Activated CD8-positive, alpha-beta memory T cell treated with anti-CD3 and anti-CD28 coated beads, Interleukin-2, amount 50 U/mL, for 1 hour (primary cell): ENCODE measurements at regions not wholly inside any gene's neighbourhood (a gene's known extent, or its start where the extent isn't known, plus 50 kb on each side); places are given as distances from the start of the nearest gene placed in this dataset.

Experiments
- DNase-seq: peaks from one replicate; pipeline ENCODE4 v3.0.0-alpha.2; 2020; ENCODE audit errors: extremely low read depth

DNA sequence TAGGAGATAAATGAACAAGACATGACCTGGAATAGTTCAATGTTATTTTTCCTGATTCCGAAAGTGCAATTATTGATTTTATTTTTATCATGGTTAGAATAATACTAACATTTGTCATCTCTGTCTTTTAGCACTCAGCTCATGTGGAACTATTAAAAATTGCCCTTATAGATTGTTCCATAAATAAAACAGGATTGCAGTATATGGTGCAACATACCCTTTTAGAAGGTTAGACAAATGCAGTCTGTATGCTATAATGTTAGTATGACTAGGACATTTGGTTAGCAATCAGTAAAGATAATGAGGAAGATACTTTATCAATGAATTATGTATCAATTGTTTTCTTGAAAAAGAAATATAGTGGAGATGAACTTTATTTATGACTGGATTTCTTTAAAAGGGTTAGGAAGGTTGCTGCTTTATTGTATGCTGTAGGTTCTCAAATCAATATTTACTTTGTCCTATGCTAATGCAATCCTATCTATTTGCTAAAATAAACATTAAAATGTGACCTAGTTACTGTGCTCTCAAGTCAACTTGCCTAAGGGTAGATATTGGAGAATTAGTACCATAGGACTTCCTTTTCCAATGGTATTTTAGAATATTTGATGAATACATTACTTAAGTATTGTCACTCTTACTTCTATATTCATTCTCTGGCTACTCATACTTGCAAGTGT, 348.9 kb upstream of the ISL1 start:
- no peak for DNase-seq

DNA sequence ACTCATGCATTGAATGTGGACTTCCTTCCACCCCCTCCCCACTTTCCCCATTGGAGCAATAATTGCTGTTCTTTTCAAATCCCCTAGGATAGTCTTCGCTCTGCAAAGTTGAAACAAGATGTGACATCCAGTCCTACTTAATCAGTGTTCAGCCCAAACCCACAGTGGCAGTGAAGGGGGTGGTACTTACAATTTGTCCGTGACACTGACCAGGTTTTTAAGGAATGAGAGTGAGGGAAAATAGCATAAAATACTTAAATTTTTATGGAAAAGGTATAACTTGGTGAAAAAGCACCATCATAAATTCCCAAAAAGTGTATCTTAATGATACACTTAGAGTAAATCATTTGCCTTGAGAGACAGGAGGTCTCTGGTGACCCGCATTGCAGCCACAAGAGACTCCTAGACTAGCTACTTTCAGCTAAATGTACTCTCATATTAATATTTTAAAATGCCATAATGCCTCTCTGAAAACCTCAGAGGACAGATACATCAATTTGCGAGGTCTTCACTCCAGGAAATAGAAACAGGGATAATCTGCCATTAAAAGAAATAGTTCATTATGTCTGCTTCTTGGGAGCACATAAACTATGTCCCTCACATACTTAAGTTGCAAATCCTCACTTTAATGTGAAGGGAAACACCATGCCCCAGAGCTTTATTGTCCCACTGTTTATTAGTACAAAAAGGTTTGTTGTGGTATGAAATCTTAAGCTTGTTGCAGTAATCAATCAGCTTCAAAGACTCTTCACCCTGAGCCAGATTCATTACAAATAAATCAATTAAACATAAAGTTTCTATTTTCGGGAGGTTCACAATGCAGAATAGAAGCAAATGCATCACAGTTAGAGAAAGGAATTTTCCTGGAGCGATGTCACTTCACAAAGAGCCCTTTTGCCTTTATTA, 343.6 kb upstream of the ISL1 start:
- DNase-seq = no peak

DNA sequence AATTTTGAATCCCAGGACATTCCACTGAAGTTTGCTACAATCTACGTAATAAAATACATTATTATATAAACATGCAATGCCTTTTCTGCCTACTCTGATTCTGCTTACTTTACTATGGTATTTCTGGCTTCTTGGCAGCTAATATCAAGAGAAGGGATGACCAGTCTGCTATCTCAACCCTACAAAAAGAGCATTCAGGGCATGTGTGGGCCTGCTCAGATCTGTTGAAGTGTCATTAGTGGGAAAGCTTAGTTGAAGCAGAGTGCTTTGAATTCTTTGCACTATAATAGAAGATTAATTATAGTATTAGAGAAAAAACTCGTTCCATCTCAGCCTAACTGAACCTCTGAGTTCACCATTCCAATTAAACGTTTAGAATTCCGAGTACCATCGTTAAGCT, 339.5 kb upstream of the ISL1 start:
- no peak for DNase-seq

DNA sequence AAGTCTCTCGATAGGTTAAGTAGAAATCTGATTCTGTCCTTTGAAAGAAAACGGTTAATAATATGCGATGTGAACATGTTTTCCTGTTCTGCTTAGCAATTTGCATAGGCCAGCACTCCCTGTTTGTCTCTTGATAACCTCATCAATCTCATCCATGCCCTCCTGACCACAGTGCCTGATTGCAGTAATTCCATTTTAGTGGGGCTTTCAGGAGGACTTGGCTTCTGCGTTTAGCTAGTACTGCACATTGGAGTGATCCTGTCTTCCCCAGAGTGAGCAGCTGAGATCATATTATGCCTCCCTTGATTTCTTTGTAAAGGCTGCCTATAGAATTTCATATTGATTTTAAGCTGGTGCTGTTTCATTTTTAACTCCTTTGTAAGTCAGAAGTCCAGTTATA, 335.9 kb upstream of the ISL1 start:
- DNase-seq = no peak

- DNase-seq = no peak
These were observed 329.9 kb upstream of the ISL1 start for GRCh38 chr5:51053361-51053760.

- no peak for DNase-seq
These were observed 322.3 kb upstream of the ISL1 start for GRCh38 chr5:51060953-51061352.

DNA sequence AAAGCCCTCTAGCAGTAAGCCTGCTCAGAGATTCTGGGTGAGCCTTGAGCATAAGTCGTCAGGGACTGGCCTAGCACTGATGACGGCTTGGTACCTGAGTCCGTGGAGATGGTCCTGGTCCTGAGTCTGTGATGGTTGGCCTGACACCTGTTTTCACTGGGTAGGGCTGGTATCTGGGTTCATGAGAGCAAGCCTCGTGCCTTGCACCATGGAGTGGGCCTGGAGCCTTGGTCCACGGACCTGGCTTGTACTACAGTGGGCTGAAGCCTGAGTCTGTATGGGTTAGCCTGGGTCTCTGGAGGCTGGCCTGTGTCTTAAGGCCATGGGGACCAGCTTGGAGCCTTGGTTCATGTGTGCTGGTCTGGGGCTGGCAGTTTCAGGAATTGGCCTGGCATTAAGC, 310.3 kb upstream of the ISL1 start:
- DNase-seq = no peak

DNA sequence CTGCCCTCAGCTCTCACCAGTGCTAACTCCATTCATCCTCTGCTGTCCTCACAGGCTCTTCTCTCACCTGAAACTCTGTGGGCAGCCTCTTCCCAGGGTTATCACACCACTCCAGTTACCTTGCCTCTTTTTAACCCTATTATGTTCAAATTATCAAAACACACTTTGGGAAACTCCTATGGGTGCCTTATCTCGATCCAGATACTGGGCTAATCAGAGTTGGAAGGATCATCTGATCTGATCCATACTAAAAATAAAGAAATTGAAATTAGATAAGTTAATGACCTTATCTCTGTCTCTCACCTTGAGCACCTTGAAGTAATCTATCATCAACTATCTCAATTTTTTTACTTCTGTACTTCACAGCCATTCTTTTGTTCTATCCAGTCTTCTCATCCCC, 300.5 kb upstream of the ISL1 start:
- DNase-seq = no peak

DNA sequence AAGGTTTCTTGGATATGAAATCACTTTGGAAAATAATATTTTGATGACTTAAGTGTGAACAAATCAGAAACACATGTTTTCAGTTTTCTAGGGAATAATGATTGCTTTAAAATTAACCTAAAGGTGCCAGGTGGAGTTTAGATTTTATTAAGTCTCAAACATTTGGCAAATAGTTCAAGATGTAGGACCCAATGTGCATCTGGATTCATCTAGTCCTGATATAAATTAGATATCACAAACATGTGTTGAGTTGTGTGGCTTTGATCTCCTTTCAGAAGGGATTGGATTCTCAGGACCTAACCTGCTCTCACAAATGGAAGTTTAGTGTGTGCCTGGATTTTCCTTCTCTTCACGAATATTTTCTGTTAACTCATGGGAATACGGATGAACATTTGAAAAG, 291.4 kb upstream of the ISL1 start:
- DNase-seq = no peak

- no peak for DNase-seq
These were observed 287.8 kb upstream of the ISL1 start for GRCh38 chr5:51095486-51095885.

DNA sequence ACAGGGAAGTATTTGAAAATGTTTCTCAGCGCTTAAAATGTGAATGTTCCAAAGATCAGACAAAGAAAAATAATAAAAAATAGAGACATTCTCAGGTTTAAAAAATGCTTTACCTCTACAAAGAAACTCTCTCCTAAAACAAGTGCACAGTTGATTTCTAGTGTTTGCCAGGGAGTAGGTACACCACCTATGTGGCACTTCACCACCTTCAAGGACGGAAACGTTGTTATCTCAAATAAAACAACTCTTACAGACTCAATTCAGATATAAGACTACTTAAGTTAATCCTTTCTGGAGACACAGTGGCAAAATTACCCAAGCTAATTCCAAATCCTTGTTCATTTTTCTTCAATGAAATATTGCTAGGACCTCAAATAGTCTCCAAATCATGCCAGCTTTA, 286.4 kb upstream of the ISL1 start:
- no peak for DNase-seq

GRCh38 chr5:51099173-51099853, 283.9 kb upstream of the ISL1 start:
- no peak for DNase-seq

DNA sequence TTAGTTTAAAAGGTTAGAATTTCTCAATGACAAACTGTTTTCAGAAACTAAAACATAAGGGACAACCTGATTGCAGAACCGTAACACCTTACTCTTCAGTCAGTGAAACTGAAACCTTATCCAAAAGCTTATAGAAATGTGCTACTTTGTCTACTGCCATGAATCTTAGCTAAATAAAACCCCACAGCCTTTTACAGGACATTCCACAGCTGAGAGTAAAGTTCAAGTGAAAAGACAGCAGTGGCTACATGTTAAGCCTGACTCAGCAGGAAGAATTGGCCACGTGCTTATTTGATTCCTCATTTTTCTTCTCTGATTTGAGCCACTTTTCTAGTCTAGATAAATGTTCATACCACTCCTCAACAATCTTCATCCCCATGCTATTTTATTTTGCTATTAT, 278.7 kb upstream of the ISL1 start:
- DNase-seq = no peak

DNA sequence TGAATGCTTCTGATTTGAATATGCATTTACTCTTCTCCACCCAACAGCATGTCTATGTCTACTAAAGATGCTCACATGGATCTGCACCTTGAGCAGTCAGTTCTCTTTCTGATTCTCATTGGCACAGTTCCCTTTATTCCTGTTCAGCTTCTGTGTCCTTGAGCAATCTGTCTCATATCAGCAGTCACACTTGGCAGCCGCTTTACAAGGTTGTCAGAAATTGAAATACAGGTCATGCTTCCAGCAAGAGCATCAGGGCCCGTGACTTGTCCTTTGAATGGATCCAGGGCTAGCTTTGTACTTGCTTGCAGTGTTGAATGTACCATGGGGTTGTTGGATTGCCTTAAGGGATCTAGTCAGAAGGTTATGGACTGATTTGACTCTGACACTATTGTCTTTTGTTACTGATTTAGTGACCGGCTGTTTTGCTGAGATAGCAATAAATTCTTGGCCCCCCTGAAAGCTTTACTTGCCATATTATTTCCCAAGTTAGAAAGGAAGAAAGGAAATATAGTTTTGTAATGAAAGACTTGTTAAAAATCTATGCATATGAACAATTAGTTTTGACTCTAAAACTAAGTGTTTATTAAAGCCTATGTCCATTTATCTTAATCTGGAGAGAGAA, 273.4 kb upstream of the ISL1 start:
- no peak for DNase-seq

- no peak for DNase-seq
These were observed 252.0 kb upstream of the ISL1 start for GRCh38 chr5:51131266-51131665.

GRCh38 chr5:51138164-51138563, 245.1 kb upstream of the ISL1 start:
- no peak for DNase-seq

- DNase-seq = no peak
These were observed 234.8 kb upstream of the ISL1 start for GRCh38 chr5:51148437-51148836.

DNA sequence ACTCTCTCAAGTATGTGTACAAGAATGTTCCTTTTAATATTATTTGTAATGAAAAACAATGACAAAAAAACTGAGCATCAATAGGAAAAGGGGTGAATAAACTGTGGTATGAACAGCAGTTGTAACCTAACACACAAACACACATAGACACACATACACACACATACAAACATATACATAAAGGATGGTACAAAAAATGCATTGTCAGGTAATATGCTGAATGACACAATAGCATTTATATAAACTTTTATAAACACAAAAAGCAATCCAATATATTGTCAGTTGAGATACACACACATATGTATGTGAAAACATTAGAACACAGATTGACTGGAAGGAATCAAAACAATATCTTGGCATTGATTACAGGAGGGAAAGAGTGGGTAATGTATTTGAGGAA, 227.0 kb upstream of the ISL1 start:
- DNase-seq = no peak

- no peak for DNase-seq
These were observed 226.4 kb upstream of the ISL1 start for GRCh38 chr5:51156838-51157237.

DNA sequence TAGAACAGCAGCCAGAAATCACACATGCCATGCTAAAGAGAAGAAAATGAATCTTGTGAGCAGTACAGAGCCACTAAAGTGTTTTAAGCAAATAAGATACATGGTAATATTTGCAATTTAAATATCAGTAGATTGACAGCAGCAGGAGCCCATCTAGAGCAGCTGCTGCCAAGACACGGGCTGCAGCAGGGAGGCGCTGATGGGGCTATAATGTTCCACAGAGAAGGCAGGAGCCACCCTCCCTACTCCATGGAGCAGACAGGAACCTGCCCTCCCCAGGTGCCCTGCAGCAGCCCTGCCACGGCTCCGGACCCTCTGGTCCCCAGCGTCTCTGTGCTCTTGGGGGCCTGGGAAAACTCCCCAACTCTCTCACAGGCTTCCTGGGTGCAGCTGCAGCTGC, 224.1 kb upstream of the ISL1 start:
- DNase-seq = no peak

GRCh38 chr5:51159606-51160005, 223.6 kb upstream of the ISL1 start:
- DNase-seq = no peak

- no peak for DNase-seq
These were observed 221.0 kb upstream of the ISL1 start for GRCh38 chr5:51162245-51162644.
